ENCODE measurements at regions not wholly inside any gene's neighbourhood (a gene's known extent, or its start where the extent isn't known, plus 50 kb on each side); places are given as distances from the start of the nearest gene placed in this dataset.

- TF ChIP-seq, protein P1, sequence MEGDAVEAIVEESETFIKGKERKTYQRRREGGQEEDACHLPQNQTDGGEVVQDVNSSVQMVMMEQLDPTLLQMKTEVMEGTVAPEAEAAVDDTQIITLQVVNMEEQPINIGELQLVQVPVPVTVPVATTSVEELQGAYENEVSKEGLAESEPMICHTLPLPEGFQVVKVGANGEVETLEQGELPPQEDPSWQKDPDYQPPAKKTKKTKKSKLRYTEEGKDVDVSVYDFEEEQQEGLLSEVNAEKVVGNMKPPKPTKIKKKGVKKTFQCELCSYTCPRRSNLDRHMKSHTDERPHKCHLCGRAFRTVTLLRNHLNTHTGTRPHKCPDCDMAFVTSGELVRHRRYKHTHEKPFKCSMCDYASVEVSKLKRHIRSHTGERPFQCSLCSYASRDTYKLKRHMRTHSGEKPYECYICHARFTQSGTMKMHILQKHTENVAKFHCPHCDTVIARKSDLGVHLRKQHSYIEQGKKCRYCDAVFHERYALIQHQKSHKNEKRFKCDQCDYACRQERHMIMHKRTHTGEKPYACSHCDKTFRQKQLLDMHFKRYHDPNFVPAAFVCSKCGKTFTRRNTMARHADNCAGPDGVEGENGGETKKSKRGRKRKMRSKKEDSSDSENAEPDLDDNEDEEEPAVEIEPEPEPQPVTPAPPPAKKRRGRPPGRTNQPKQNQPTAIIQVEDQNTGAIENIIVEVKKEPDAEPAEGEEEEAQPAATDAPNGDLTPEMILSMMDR (IDR thresholded peaks at IDR 0.05; ENCODE audit: low read length): no peak
- no peak for TF ChIP-seq EZH2 (optimal IDR thresholded peaks at IDR 0.05; ENCODE audit: low read depth, low read length)
- TF ChIP-seq EZH2phosphoT487 (IDR thresholded peaks at IDR 0.05; ENCODE audit: low read length): no peak
Measured at GRCh38 chr5:63439537-63439936, 522.7 kb downstream of the HTR1A start.
